HG03108 (cell line): ENCODE measurements at regions not wholly inside any gene's neighbourhood (a gene's known extent, or its start where the extent isn't known, plus 50 kb on each side); places are given as distances from the start of the nearest gene placed in this dataset.

Source experiments
- ATAC-seq: cut with Tn5 transposase; IDR thresholded peaks from one replicate; pipeline ENCODE4 v1.9.1; 2021; ENCODE audit warnings: moderate library complexity; ENCODE audit not compliant: unreplicated experiment

DNA sequence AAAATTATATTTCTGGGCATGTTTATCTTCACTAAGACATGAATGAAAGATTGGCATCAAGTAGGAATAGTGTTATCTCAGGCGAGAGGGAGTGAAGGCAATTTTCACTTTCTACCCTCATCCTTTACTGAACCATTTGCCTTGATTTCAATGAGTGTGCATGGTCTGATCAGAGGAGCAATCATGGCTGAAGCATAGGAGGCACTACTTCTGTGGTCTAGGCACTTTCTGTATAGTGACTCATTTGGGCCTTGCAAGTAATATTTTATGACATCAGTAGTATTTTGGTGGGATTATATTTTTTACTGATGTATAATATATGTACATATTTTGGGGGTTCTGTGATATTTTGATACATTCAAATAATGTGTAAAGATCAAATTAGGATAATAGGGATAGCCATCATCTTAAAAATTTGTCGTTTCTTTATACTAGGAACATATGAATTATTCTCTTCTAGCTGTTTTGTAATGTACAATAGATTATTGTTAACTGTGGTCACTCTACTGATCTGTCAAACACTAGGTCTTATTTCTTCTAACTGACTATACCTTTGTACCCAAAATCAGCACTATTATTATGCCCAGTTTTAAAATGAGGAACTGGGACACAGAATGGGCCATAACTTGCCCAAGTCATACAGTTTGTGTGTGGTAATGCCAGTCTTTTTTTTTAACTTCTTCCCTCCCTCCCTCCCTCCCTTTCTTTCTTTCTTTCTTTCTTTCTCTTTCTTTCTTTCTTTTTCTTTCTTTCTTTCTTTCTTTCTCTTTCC lies 101.9 kb downstream of the RAB11FIP2 start:
- ATAC-seq: no peak

DNA sequence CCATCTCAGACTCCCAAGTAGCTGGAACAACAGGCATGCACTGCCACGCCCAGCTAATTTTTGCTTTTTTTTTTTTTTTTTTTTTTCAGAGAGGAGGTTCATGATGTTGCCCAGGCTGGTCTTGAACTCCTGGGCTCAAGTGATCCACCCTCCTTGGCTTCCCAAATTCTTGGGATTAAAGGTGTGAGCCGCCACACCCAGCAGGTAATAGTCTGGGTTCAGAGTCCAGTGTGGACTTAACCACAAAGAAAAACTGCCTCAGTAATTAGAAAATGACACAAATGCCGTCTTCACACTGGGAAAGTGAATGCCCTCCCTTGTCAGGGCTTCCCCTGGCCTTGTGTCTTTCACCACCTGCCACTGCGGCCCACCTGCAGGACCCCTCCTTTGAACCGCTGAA lies 101.1 kb downstream of the RAB11FIP2 start:
- no peak for ATAC-seq

DNA sequence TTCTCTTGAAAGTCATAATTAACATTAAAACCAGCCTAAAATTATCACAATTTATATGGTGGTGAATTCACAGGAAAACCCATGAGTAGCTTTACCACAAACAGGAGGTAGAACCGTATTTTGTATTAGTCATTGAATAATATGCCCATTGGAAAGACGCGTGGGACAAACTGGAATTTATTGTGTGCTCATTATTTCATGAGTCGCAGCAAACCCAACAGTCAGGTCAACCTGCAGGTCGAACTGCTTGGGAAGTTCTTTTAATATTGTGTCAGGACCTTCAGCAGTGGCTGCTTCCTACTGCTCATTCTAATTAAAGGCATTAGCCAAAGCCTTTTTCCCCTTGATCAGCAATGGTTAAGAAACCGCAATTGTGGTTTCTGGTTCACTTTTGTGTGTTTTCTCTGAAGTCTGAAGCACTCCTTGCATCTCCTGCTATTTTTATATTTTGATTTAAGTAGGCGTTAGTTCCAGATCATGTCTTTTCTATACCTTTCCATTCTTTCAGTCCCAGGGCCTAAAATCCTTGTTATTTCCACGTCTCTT lies 100.1 kb downstream of the RAB11FIP2 start:
- no peak for ATAC-seq

DNA sequence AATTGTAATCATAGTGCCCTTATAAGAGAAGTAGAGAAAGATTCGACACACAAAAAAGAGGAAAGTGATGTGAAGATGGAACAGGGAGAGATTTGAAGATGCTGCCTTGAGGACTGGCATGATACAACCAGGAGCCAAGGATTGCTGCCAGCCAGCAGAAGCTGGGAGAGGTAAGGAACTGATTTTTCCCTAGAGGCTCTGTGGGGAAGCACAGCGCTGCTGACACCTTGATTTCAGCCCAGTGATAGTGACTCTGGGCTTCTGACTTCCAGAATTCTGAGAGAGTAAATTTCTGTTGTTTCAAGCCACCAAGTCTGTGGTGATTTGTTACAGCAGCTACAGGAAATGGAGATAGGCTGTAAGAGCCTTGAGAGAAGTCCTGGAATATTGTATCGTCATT lies 98.2 kb downstream of the RAB11FIP2 start:
- ATAC-seq: no peak

DNA sequence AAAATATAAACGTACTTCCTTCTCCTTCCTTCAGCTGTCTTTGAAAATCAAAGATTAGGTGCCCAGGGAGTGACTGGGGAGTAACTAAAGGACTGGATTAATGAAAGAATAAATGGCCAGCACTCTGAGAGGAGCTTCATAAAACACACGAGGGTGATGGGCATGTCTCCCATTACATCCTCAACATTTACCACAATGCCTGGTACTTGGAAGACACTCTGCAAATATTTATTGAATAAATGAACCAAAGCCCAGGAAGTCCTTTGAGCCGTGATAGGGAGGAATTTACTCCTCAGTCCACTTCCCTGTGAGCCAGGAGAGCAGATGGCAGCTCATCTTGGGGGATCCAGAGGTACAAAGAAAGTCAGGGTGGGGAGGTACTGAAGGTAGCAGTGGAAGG lies 96.3 kb downstream of the RAB11FIP2 start:
- ATAC-seq: no peak
